ENCODE measurements at regions not wholly inside any gene's neighbourhood (a gene's known extent, or its start where the extent isn't known, plus 50 kb on each side); places are given as distances from the start of the nearest gene placed in this dataset.

DNA sequence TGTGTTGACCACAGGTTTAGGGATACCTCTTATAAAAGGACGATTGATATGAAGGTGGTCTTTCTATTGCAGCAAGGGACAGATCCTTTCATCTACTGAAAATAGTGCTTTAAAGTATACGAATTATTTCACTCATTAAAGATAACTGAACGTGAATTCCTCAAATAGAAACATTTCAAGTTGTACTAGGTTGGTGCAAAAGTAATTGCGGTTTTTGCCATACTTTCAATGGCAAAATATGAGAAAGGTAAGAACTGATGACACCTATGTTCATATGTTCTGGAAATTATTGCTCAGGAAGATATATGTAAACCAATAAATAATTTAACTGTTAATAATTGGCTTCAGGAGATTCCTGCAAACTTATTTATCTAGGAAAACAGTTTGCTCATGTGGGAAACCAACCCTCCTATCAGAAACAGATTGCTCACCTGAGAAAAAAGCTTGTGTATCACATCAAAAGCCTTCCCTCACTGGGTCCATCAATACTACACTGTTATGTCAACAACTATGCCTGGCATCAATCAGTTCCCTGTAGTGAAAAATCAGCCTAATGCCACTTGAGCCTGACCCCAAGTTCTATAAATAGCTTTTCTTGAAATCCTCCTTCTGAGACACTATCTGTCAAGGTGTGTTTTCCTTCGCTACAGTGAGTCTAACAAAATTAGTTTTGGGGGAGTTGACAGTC lies 81.5 kb upstream of the ACSL3 start:
- TF ChIP-seq, protein P1, sequence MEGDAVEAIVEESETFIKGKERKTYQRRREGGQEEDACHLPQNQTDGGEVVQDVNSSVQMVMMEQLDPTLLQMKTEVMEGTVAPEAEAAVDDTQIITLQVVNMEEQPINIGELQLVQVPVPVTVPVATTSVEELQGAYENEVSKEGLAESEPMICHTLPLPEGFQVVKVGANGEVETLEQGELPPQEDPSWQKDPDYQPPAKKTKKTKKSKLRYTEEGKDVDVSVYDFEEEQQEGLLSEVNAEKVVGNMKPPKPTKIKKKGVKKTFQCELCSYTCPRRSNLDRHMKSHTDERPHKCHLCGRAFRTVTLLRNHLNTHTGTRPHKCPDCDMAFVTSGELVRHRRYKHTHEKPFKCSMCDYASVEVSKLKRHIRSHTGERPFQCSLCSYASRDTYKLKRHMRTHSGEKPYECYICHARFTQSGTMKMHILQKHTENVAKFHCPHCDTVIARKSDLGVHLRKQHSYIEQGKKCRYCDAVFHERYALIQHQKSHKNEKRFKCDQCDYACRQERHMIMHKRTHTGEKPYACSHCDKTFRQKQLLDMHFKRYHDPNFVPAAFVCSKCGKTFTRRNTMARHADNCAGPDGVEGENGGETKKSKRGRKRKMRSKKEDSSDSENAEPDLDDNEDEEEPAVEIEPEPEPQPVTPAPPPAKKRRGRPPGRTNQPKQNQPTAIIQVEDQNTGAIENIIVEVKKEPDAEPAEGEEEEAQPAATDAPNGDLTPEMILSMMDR (IDR thresholded peaks at IDR 0.05; ENCODE audit: low read depth, low read length, missing input control): no peak
- TF ChIP-seq, protein P2, sequence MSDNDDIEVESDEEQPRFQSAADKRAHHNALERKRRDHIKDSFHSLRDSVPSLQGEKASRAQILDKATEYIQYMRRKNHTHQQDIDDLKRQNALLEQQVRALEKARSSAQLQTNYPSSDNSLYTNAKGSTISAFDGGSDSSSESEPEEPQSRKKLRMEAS (IDR thresholded peaks at IDR 0.05): no peak
- TF ChIP-seq YY1 (IDR thresholded peaks at IDR 0.05): no peak
- TF ChIP-seq, protein P3, sequence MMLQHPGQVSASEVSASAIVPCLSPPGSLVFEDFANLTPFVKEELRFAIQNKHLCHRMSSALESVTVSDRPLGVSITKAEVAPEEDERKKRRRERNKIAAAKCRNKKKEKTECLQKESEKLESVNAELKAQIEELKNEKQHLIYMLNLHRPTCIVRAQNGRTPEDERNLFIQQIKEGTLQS (IDR thresholded peaks at IDR 0.05): no peak
- TF ChIP-seq EGR1 (IDR thresholded peaks at IDR 0.05; ENCODE audit: low read depth in 2 of 2): no peak
- TF ChIP-seq GABPA (IDR thresholded peaks at IDR 0.05 in 1 of 2, conservative IDR thresholded peaks at IDR 0.05 in 1 of 2): no peak
- TF ChIP-seq, protein P4, sequence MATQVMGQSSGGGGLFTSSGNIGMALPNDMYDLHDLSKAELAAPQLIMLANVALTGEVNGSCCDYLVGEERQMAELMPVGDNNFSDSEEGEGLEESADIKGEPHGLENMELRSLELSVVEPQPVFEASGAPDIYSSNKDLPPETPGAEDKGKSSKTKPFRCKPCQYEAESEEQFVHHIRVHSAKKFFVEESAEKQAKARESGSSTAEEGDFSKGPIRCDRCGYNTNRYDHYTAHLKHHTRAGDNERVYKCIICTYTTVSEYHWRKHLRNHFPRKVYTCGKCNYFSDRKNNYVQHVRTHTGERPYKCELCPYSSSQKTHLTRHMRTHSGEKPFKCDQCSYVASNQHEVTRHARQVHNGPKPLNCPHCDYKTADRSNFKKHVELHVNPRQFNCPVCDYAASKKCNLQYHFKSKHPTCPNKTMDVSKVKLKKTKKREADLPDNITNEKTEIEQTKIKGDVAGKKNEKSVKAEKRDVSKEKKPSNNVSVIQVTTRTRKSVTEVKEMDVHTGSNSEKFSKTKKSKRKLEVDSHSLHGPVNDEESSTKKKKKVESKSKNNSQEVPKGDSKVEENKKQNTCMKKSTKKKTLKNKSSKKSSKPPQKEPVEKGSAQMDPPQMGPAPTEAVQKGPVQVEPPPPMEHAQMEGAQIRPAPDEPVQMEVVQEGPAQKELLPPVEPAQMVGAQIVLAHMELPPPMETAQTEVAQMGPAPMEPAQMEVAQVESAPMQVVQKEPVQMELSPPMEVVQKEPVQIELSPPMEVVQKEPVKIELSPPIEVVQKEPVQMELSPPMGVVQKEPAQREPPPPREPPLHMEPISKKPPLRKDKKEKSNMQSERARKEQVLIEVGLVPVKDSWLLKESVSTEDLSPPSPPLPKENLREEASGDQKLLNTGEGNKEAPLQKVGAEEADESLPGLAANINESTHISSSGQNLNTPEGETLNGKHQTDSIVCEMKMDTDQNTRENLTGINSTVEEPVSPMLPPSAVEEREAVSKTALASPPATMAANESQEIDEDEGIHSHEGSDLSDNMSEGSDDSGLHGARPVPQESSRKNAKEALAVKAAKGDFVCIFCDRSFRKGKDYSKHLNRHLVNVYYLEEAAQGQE (IDR thresholded peaks at IDR 0.05): no peak
- no peak for TF ChIP-seq FOXA1 (IDR thresholded peaks at IDR 0.05)
- TF ChIP-seq JUND (IDR thresholded peaks at IDR 0.05): no peak
- no peak for TF ChIP-seq TAF1 (conservative IDR thresholded peaks at IDR 0.05)

All from liver (tissue), 3 donors.